Neural progenitor cell (in vitro differentiated cells): ENCODE measurements at regions not wholly inside any gene's neighbourhood (a gene's known extent, or its start where the extent isn't known, plus 50 kb on each side); places are given as distances from the start of the nearest gene placed in this dataset.

Source experiments
- DNase-seq: peaks from one replicate; pipeline ENCODE4 v3.0.0-alpha.2; 2016; ENCODE audit warnings: low spot score
- H2AFZ ChIP-seq: fragments of 200-600 bp; sonication (generic); replicated peaks from 2 replicates; pipeline ENCODE4 v1.6.1; 2016; ENCODE audit warnings: antibody characterized with exemption
- H3F3A ChIP-seq: fragments of 200-600 bp; sonication (generic); 2 replicates; pipeline ENCODE4 v1.6.1; 2016; ENCODE audit warnings: antibody characterized with exemption, low read depth
- H3K27ac ChIP-seq: fragments of 200-600 bp; sonication (generic); 2 replicates; pipeline ENCODE4 v1.5.1; 2016; ENCODE audit warnings: mild to moderate bottlenecking
- H3K27me3 ChIP-seq: fragments of 200-600 bp; sonication (generic); 2 replicates; pipeline ENCODE4 v1.6.1; 2016; ENCODE audit warnings: mild to moderate bottlenecking, moderate library complexity
- H3K36me3 ChIP-seq: fragments of 200-600 bp; sonication (generic); 2 replicates; pipeline ENCODE4 v1.5.1; 2016
- H3K4me1 ChIP-seq: fragments of 200-600 bp; sonication (generic); 2 replicates; pipeline ENCODE4 v1.6.1; 2016; ENCODE audit warnings: mixed run types
- H3K4me2 ChIP-seq: fragments of 200-600 bp; sonication (generic); 2 replicates; pipeline ENCODE4 v1.6.1; 2016
- H3K4me3 ChIP-seq: fragments of 200-600 bp; sonication (generic); 2 replicates; pipeline ENCODE4 v1.5.1; 2016
- H3K79me2 ChIP-seq: fragments of 200-600 bp; sonication (generic); 2 replicates; pipeline ENCODE4 v1.6.1; 2016; ENCODE audit warnings: low read depth
- H3K9ac ChIP-seq: fragments of 200-600 bp; sonication (generic); 2 replicates; pipeline ENCODE4 v1.6.1; 2016
- H3K9me3 ChIP-seq: fragments of 200-600 bp; sonication (generic); 2 replicates; pipeline ENCODE4 v1.5.1; 2016; ENCODE audit warnings: low read depth
- H4K20me1 ChIP-seq: fragments of 200-600 bp; sonication (generic); 2 replicates; pipeline ENCODE4 v1.6.1; 2016; ENCODE audit warnings: low read depth
- H3K27ac Mint-ChIP-seq: 3 replicates; pipeline ENCODE4 v1.8.0; 2021; ENCODE audit warnings: mixed read lengths
- H3K27me3 Mint-ChIP-seq: 2 replicates; pipeline ENCODE4 v1.8.0; 2022; ENCODE audit warnings: low read depth, mild to moderate bottlenecking, inconsistent platforms, moderate library complexity, mixed read lengths; ENCODE audit not compliant: insufficient read depth
- H3K36me3 Mint-ChIP-seq: 3 replicates; pipeline ENCODE4 v1.8.0; 2021; ENCODE audit warnings: mixed read lengths
- H3K4me1 Mint-ChIP-seq: 3 replicates; pipeline ENCODE4 v1.8.0; 2021; ENCODE audit warnings: mixed read lengths
- H3K4me3 Mint-ChIP-seq: 3 replicates; pipeline ENCODE4 v1.8.0; 2021; ENCODE audit warnings: mild to moderate bottlenecking, moderate library complexity, mixed read lengths
- H3K9me3 Mint-ChIP-seq: 3 replicates; pipeline ENCODE4 v1.8.0; 2020; ENCODE audit warnings: mixed read lengths
- EZH2 ChIP-seq: fragments of 200-600 bp; sonication (generic); IDR thresholded peaks from 2 replicates; pipeline ENCODE4 v1.6.1; 2017; ENCODE audit warnings: antibody characterized with exemption, mild to moderate bottlenecking, moderate library complexity
- EZH2phosphoT487 ChIP-seq: fragments of 200-600 bp; sonication (generic); IDR thresholded peaks from 2 replicates; pipeline ENCODE4 v1.6.1; 2017; ENCODE audit warnings: antibody characterized with exemption
- TF ChIP-seq, protein P1 (sequence below): fragments of 200-600 bp; sonication (generic); IDR thresholded peaks from 2 replicates; pipeline ENCODE4 v1.5.1; 2017; ENCODE audit warnings: antibody characterized with exemption, mild to moderate bottlenecking

DNA sequence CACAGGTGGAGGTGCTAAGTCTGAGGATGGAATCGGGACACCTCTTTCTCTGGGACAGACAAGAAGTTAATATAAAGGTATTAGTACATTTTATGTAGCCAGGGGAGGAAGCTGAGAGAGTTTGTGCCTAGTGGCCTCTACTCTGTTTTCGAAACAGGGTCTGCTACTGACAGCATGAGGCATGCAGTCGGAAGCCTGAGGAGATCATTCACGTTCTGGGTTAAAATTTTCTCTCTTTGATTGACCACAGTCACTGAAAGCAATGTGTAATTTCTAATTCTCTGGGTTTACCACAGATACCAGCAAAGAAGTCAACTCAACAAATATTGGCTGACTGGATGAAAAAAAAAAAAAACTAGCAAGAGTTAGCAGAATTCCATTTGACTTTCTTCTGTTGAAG is 53.3 kb upstream of the KCTD7 start:
- peaks cover 71% of the 10 kb centered on the region for H4K20me1 ChIP-seq
- H3K4me3 ChIP-seq, result no peak overlapping the region
- Mint-ChIP-seq H3K36me3 (peaks cover 14% of the 10 kb centered on the region), H3K4me3 (no peak overlapping the region), H3K9me3 (no peaks in the 10 kb centered on the region), H3K27me3 (no peaks in the 10 kb centered on the region), H3K27ac (no peak overlapping the region), H3K4me1 (peaks cover 9% of the 10 kb centered on the region)
- H3K27ac ChIP-seq, result no peak overlapping the region
- TF ChIP-seq EZH2 (no peak), EZH2phosphoT487 (no peak)
- TF ChIP-seq, protein P1, sequence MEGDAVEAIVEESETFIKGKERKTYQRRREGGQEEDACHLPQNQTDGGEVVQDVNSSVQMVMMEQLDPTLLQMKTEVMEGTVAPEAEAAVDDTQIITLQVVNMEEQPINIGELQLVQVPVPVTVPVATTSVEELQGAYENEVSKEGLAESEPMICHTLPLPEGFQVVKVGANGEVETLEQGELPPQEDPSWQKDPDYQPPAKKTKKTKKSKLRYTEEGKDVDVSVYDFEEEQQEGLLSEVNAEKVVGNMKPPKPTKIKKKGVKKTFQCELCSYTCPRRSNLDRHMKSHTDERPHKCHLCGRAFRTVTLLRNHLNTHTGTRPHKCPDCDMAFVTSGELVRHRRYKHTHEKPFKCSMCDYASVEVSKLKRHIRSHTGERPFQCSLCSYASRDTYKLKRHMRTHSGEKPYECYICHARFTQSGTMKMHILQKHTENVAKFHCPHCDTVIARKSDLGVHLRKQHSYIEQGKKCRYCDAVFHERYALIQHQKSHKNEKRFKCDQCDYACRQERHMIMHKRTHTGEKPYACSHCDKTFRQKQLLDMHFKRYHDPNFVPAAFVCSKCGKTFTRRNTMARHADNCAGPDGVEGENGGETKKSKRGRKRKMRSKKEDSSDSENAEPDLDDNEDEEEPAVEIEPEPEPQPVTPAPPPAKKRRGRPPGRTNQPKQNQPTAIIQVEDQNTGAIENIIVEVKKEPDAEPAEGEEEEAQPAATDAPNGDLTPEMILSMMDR, result no peak
- no peaks in the 10 kb centered on the region for H3K27me3 ChIP-seq
- H3K79me2 ChIP-seq, result peaks cover 93% of the 10 kb centered on the region
- H3K36me3 ChIP-seq, result peaks cover 3% of the 10 kb centered on the region
- H3K4me1 ChIP-seq, result peaks cover 3% of the 10 kb centered on the region
- no peak overlapping the region for H2AFZ ChIP-seq
- H3F3A ChIP-seq, result peaks cover 4% of the 10 kb centered on the region
- DNase-seq, result no peak
- no peak overlapping the region for H3K4me2 ChIP-seq
- H3K9me3 ChIP-seq, result no peaks in the 10 kb centered on the region
- H3K9ac ChIP-seq, result no peak overlapping the region

DNA sequence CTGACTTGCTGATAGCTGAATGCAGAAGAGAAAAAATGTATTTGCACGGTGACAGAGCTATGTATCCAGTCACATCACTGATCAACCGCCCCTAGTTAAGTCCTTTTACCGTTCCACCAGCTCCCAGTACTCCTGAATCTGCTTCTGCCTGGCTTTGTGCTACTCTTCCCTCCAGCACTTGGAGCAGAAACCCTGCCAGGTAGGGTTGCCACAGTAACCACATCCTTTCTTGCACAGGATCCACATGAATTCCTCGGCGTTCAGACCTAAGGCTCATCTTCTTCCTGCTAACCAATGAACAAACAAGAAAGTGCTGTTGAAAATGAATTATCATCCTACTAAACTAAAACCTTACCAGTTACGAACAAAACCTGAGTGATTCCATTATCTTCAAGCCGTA is 52.0 kb upstream of the KCTD7 start:
- no peak overlapping the region for H3K27ac Mint-ChIP-seq
- no peak for DNase-seq
- Histone ChIP-seq H3K27ac (no peak overlapping the region), H3K4me2 (no peak overlapping the region), H2AFZ (no peak overlapping the region), H3F3A (peaks cover 1% of the 10 kb centered on the region), H3K4me3 (no peak overlapping the region), H3K27me3 (no peaks in the 10 kb centered on the region), H3K36me3 (peaks cover 3% of the 10 kb centered on the region), H3K9me3 (no peaks in the 10 kb centered on the region), H3K9ac (no peak overlapping the region), H3K79me2 (peaks cover 93% of the 10 kb centered on the region), H4K20me1 (peaks cover 77% of the 10 kb centered on the region), H3K4me1 (peaks cover 3% of the 10 kb centered on the region)
- H3K4me3 Mint-ChIP-seq, result no peak overlapping the region
- TF ChIP-seq, protein P1, result no peak
- TF ChIP-seq EZH2 (no peak), EZH2phosphoT487 (no peak)
- no peaks in the 10 kb centered on the region for H3K9me3 Mint-ChIP-seq
- peaks cover 9% of the 10 kb centered on the region for H3K4me1 Mint-ChIP-seq
- peaks cover 16% of the 10 kb centered on the region for H3K36me3 Mint-ChIP-seq
- peaks cover 2% of the 10 kb centered on the region for H3K27me3 Mint-ChIP-seq
